ENCODE measurements at regions not wholly inside any gene's neighbourhood (a gene's known extent, or its start where the extent isn't known, plus 50 kb on each side); places are given as distances from the start of the nearest gene placed in this dataset.

- H3K9me3 ChIP-seq: no peaks in the 10 kb centered on the region
- H3K4me3 ChIP-seq (replicated peaks in 1 of 3): no peak overlapping the region
- intact Hi-C loops (cut with DNase I): no loop called here
- DNase-seq: no peak
- WGBS, 2 donors: 96 to 98% methylated on average over 1 of the region's 1 CpG
- H3K36me3 ChIP-seq: no peaks in the 10 kb centered on the region
- no peaks in the 10 kb centered on the region for H3K4me1 ChIP-seq
- H3K27me3 ChIP-seq: no peaks in the 10 kb centered on the region
- H3K27ac ChIP-seq: no peak overlapping the region
- TF ChIP-seq CTCF (IDR thresholded peaks at IDR 0.05) (no peak), POLR2A (IDR thresholded peaks at IDR 0.05) (no peak)
Observed at GRCh38 chr4:36734334-36734733, 452.9 kb downstream of the DTHD1 start.

GRCh38 chr4:36737691-36738090, 456.3 kb downstream of the DTHD1 start:
- no peaks in the 10 kb centered on the region for H3K27me3 ChIP-seq
- TF ChIP-seq POLR2A (IDR thresholded peaks at IDR 0.05) (no peak), CTCF (IDR thresholded peaks at IDR 0.05) (no peak)
- no peak overlapping the region for H3K4me3 ChIP-seq (replicated peaks in 1 of 3)
- H3K36me3 ChIP-seq: no peaks in the 10 kb centered on the region
- WGBS, 2 donors: 55 to 67% methylated on average over 2 of the region's 2 CpGs
- H3K9me3 ChIP-seq: no peaks in the 10 kb centered on the region
- no peak for DNase-seq
- intact Hi-C loops (cut with DNase I): no loop called here
- no peak overlapping the region for H3K27ac ChIP-seq
- no peaks in the 10 kb centered on the region for H3K4me1 ChIP-seq

- DNase-seq: no peak
- no peaks in the 10 kb centered on the region for H3K4me1 ChIP-seq
- 56 to 59% methylated on average over 6 of the region's 6 CpGs for WGBS, 2 donors
- H3K27me3 ChIP-seq: no peaks in the 10 kb centered on the region
- no peaks in the 10 kb centered on the region for H3K9me3 ChIP-seq
- TF ChIP-seq CTCF (IDR thresholded peaks at IDR 0.05) (no peak), POLR2A (IDR thresholded peaks at IDR 0.05) (no peak)
- no peak overlapping the region for H3K27ac ChIP-seq
- intact Hi-C loops (cut with DNase I): no loop called here
- no peaks in the 10 kb centered on the region for H3K36me3 ChIP-seq
- no peak overlapping the region for H3K4me3 ChIP-seq (replicated peaks in 1 of 3)
Observed at GRCh38 chr4:36740796-36741310, 459.4 kb downstream of the DTHD1 start.

GRCh38 chr4:36747277-36748129, 466.1 kb downstream of the DTHD1 start:
- DNase-seq: no peak
- Histone ChIP-seq H3K27ac (no peak overlapping the region), H3K36me3 (no peaks in the 10 kb centered on the region), H3K4me3 (replicated peaks in 1 of 3) (no peak overlapping the region), H3K27me3 (no peaks in the 10 kb centered on the region), H3K4me1 (no peaks in the 10 kb centered on the region), H3K9me3 (no peaks in the 10 kb centered on the region)
- intact Hi-C loops (cut with DNase I): no loop called here
- 58 to 78% methylated on average over 4 to 8 of the region's 16 CpGs for WGBS, 2 donors
- no peak for TF ChIP-seq CTCF (IDR thresholded peaks at IDR 0.05)
- TF ChIP-seq POLR2A (IDR thresholded peaks at IDR 0.05): no peak

GRCh38 chr4:36753048-36753447, 471.6 kb downstream of the DTHD1 start:
- 78 to 85% methylated on average over 3 of the region's 3 CpGs for WGBS, 2 donors
- Histone ChIP-seq H3K27me3 (no peaks in the 10 kb centered on the region), H3K4me1 (no peaks in the 10 kb centered on the region), H3K4me3 (replicated peaks in 1 of 3) (no peak overlapping the region), H3K36me3 (no peaks in the 10 kb centered on the region), H3K9me3 (no peaks in the 10 kb centered on the region), H3K27ac (no peak overlapping the region)
- intact Hi-C loops (cut with DNase I): no loop called here
- TF ChIP-seq POLR2A (IDR thresholded peaks at IDR 0.05): no peak
- no peak for TF ChIP-seq CTCF (IDR thresholded peaks at IDR 0.05)
- no peak for DNase-seq
